WTC11 (cell line): ENCODE measurements at regions not wholly inside any gene's neighbourhood (a gene's known extent, or its start where the extent isn't known, plus 50 kb on each side); places are given as distances from the start of the nearest gene placed in this dataset.

Source experiments
- ATAC-seq: fragments of 200-7000 bp; cut with Tn5 transposase; 2 replicates; pipeline ENCODE4 v1.10.0; 2021; ENCODE audit warnings: mild to moderate bottlenecking, moderate library complexity
- CTCF ChIA-PET: fragments of 300-600 bp; sonication (Branson Sonifier 250); formaldehyde crosslinking; loops from one replicate; lab custom pipeline; 2021; ENCODE audit warnings: antibody characterized with exemption; lab: Charles Lee
- POLR2A ChIA-PET: fragments of 350-600 bp; sonication (Branson Sonifier 250); formaldehyde crosslinking; loops from one replicate; lab custom pipeline; 2021; ENCODE audit warnings: antibody characterized with exemption; lab: Charles Lee
- DNase-seq: peaks from one replicate; pipeline ENCODE4 v3.0.0; 2021; ENCODE audit warnings: low spot score
- H3K27ac Mint-ChIP-seq: 2 replicates; pipeline ENCODE4 v1.8.0; 2021; ENCODE audit warnings: mixed read lengths
- H3K27me3 Mint-ChIP-seq: 2 replicates; pipeline ENCODE4 v1.8.0; 2021; ENCODE audit warnings: low read depth, mild to moderate bottlenecking, moderate library complexity, mixed read lengths
- H3K36me3 Mint-ChIP-seq: 2 replicates; pipeline ENCODE4 v1.8.0; 2021; ENCODE audit warnings: mixed read lengths
- H3K4me1 Mint-ChIP-seq: 2 replicates; pipeline ENCODE4 v1.8.0; 2022; ENCODE audit warnings: mixed read lengths
- H3K4me3 Mint-ChIP-seq: 2 replicates; pipeline ENCODE4 v1.8.0; 2021; ENCODE audit warnings: mild to moderate bottlenecking, moderate library complexity, mixed read lengths
- H3K9me3 Mint-ChIP-seq: 2 replicates; pipeline ENCODE4 v1.8.0; 2021; ENCODE audit warnings: mixed read lengths
- AR ChIP-seq: fragments of 250-450 bp; sonication (Bioruptor Pico); IDR thresholded peaks from 2 replicates; pipeline ENCODE4 v1.9.0; 2021; ENCODE audit warnings: mild to moderate bottlenecking
- ATF1 ChIP-seq: sonication (generic); formaldehyde crosslinking; IDR thresholded peaks from 2 replicates; pipeline ENCODE4 v1.8.1; 2023; ENCODE audit warnings: mild to moderate bottlenecking, moderate library complexity, missing genetic modification reagents
- CBFB ChIP-seq: sonication (generic); formaldehyde crosslinking; IDR thresholded peaks from 2 replicates; pipeline ENCODE4 v1.8.1; 2022; ENCODE audit warnings: mild to moderate bottlenecking, low read depth, missing genetic modification reagents
- CREB1 ChIP-seq: sonication (generic); formaldehyde crosslinking; IDR thresholded peaks from 2 replicates; pipeline ENCODE4 v1.8.0; 2023; ENCODE audit warnings: mild to moderate bottlenecking, missing genetic modification reagents
- ETV6 ChIP-seq: sonication (generic); formaldehyde crosslinking; IDR thresholded peaks from 2 replicates; pipeline ENCODE4 v1.8.1; 2022; ENCODE audit warnings: mild to moderate bottlenecking, missing genetic modification reagents
- FOXJ3 ChIP-seq: sonication (generic); formaldehyde crosslinking; IDR thresholded peaks from 2 replicates; pipeline ENCODE4 v1.9.0; 2021; ENCODE audit warnings: missing genetic modification reagents, mild to moderate bottlenecking, borderline replicate concordance
- FOXK1 ChIP-seq: sonication (generic); formaldehyde crosslinking; IDR thresholded peaks from 2 replicates; pipeline ENCODE4 v1.8.0; 2022; ENCODE audit warnings: mild to moderate bottlenecking, moderate library complexity, missing genetic modification reagents
- JUN ChIP-seq: sonication (generic); formaldehyde crosslinking; IDR thresholded peaks from 2 replicates; pipeline ENCODE4 v1.8.0; 2023; ENCODE audit warnings: mild to moderate bottlenecking, missing genetic modification reagents
- MXD4 ChIP-seq: fragments of 250-450 bp; sonication (Bioruptor Pico); IDR thresholded peaks from 2 replicates; pipeline ENCODE4 v1.8.0; 2021; ENCODE audit warnings: mild to moderate bottlenecking, moderate library complexity, borderline replicate concordance
- NFE2L1 ChIP-seq: sonication (generic); formaldehyde crosslinking; IDR thresholded peaks from 2 replicates; pipeline ENCODE4 v1.8.1; 2023; ENCODE audit warnings: missing genetic modification reagents
- NR3C1 ChIP-seq: sonication (generic); formaldehyde crosslinking; conservative IDR thresholded peaks from 2 replicates; pipeline ENCODE4 v1.8.1; 2023; ENCODE audit warnings: low read depth, mild to moderate bottlenecking, missing genetic modification reagents
- TEAD1 ChIP-seq: sonication (generic); formaldehyde crosslinking; IDR thresholded peaks from 2 replicates; pipeline ENCODE4 v1.8.0; 2022; ENCODE audit warnings: mild to moderate bottlenecking, missing genetic modification reagents
- TP53 ChIP-seq: sonication (generic); formaldehyde crosslinking; IDR thresholded peaks from 2 replicates; pipeline ENCODE4 v1.8.1; 2023; ENCODE audit warnings: mild to moderate bottlenecking, missing genetic modification reagents
- ZMAT4 ChIP-seq: fragments of 250-450 bp; sonication (Bioruptor Pico); IDR thresholded peaks from 2 replicates; pipeline ENCODE4 v1.9.0; 2021; ENCODE audit warnings: mild to moderate bottlenecking
- ZNF416 ChIP-seq: fragments of 250-450 bp; sonication (Bioruptor Pico); IDR thresholded peaks from 2 replicates; pipeline ENCODE4 v1.9.0; 2021; ENCODE audit warnings: mild to moderate bottlenecking, inconsistent platforms
- ZNF425 ChIP-seq: fragments of 250-450 bp; sonication (Bioruptor Pico); conservative IDR thresholded peaks from 2 replicates; pipeline ENCODE4 v1.9.0; 2021; ENCODE audit warnings: mild to moderate bottlenecking
- TF ChIP-seq, protein P1 (sequence below): sonication (generic); formaldehyde crosslinking; IDR thresholded peaks from 2 replicates; pipeline ENCODE4 v1.8.0; 2023; ENCODE audit warnings: missing genetic modification reagents
- TF ChIP-seq, protein P2 (sequence below): sonication (generic); formaldehyde crosslinking; conservative IDR thresholded peaks from 2 replicates; pipeline ENCODE4 v1.8.1; 2022; ENCODE audit warnings: mild to moderate bottlenecking, missing genetic modification reagents
- TF ChIP-seq, protein P3 (sequence below): sonication (generic); formaldehyde crosslinking; IDR thresholded peaks from 2 replicates; pipeline ENCODE4 v1.8.1; 2022; ENCODE audit warnings: low read depth, missing genetic modification reagents, borderline replicate concordance

DNA sequence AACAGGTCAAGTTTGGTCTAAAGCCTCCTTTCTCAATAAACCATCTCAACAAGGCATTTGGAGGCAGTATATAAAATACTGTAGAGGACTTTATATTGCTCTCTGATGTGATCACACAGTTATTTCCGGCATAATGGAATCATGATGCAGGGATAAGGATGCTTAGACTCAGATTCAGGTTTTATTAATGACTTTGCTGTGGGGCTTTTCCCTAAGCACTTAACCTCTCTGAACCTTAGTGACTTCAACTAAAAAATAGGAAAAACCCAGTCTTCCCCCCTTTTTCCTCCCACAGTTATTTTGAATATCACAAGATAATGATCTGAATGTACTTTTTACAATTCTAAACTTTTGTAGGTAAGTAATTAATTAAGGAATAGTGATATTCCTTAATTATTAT lies 94.8 kb upstream of the TENM4 start:
- ChIA-PET CTCF (no interaction called here), POLR2A (no interaction called here)
- no peak for TF ChIP-seq JUN (CRISPR knock-in tag)
- TF ChIP-seq TEAD1 (CRISPR knock-in tag), result no peak
- no peak for TF ChIP-seq ATF1 (CRISPR knock-in tag)
- no peak for TF ChIP-seq FOXJ3
- no peak for TF ChIP-seq ZNF425 (CRISPR knock-in tag)
- peaks cover 5% of the 10 kb centered on the region for H3K27me3 Mint-ChIP-seq
- H3K4me1 Mint-ChIP-seq, result no peaks in the 10 kb centered on the region
- no peak for DNase-seq
- no peak overlapping the region for H3K27ac Mint-ChIP-seq
- no peaks in the 10 kb centered on the region for H3K36me3 Mint-ChIP-seq
- ATAC-seq, result no peak
- no peak overlapping the region for H3K4me3 Mint-ChIP-seq
- H3K9me3 Mint-ChIP-seq, result no peaks in the 10 kb centered on the region

DNA sequence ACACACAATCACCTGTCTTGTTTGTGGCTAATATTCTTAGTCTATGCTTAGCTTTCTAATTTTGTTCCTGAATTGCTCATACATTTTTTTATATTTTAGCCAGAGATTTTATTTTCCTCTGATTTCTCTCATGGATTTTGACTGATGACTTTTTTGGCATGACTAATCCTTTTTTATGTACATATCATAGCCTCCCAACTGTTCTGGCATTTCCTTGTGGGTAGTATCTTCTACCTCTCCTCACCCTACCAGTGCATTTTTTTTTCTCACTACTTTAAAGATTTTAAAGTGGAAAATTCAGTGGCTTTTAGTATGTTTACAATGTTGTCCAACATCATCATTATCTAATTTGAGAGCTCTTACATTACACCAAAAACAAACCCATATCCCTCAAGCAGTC lies 84.4 kb upstream of the TENM4 start:
- Mint-ChIP-seq H3K27me3 (no peaks in the 10 kb centered on the region), H3K9me3 (no peaks in the 10 kb centered on the region), H3K27ac (no peak overlapping the region)
- POLR2A ChIA-PET, result no interaction called here
- TF ChIP-seq ZMAT4 (CRISPR knock-in tag) (no peak), ZNF416 (CRISPR knock-in tag) (no peak), MXD4 (CRISPR knock-in tag) (no peak), CBFB (CRISPR knock-in tag) (no peak), CREB1 (no peak), TEAD1 (CRISPR knock-in tag) (no peak)
- TF ChIP-seq, protein P1, sequence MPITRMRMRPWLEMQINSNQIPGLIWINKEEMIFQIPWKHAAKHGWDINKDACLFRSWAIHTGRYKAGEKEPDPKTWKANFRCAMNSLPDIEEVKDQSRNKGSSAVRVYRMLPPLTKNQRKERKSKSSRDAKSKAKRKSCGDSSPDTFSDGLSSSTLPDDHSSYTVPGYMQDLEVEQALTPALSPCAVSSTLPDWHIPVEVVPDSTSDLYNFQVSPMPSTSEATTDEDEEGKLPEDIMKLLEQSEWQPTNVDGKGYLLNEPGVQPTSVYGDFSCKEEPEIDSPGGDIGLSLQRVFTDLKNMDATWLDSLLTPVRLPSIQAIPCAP (CRISPR knock-in tag), result no peak
- TF ChIP-seq, all 79 proteins: peak for 0
- peaks cover 4% of the 10 kb centered on the region; the same call in 1 of the 2 replicates for H3K4me1 Mint-ChIP-seq
- CTCF ChIA-PET, result no interaction called here
- H3K4me3 Mint-ChIP-seq, result no peak overlapping the region
- no peak for DNase-seq
- no peaks in the 10 kb centered on the region for H3K36me3 Mint-ChIP-seq
- ATAC-seq, result no peak

- peaks cover 6% of the 10 kb centered on the region; the same call in 1 of the 2 replicates for H3K4me1 Mint-ChIP-seq
- H3K27me3 Mint-ChIP-seq, result no peaks in the 10 kb centered on the region
- no peak overlapping the region for H3K4me3 Mint-ChIP-seq
- ChIA-PET CTCF (no interaction called here), POLR2A (no interaction called here)
- H3K9me3 Mint-ChIP-seq, result no peaks in the 10 kb centered on the region
- TF ChIP-seq, protein P2, sequence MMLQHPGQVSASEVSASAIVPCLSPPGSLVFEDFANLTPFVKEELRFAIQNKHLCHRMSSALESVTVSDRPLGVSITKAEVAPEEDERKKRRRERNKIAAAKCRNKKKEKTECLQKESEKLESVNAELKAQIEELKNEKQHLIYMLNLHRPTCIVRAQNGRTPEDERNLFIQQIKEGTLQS, result no peak
- no peak for ATAC-seq
- no peak for DNase-seq
- H3K36me3 Mint-ChIP-seq, result no peaks in the 10 kb centered on the region
- no peak overlapping the region for H3K27ac Mint-ChIP-seq
Measured at GRCh38 chr11:79522626-79523025, 81.8 kb upstream of the TENM4 start.

- ChIA-PET CTCF (no interaction called here), POLR2A (no interaction called here)
- no peaks in the 10 kb centered on the region for H3K36me3 Mint-ChIP-seq
- DNase-seq (no peak), ATAC-seq (peak; percentile 30; the same call in 1 of the 2 replicates)
- TF ChIP-seq FOXK1 (CRISPR knock-in tag), result no peak
- TF ChIP-seq NFE2L1 (CRISPR knock-in tag), result no peak
- TF ChIP-seq ETV6 (CRISPR knock-in tag), result no peak
- no peak for TF ChIP-seq AR
- no peak for TF ChIP-seq CBFB (CRISPR knock-in tag)
- TF ChIP-seq, protein P3, sequence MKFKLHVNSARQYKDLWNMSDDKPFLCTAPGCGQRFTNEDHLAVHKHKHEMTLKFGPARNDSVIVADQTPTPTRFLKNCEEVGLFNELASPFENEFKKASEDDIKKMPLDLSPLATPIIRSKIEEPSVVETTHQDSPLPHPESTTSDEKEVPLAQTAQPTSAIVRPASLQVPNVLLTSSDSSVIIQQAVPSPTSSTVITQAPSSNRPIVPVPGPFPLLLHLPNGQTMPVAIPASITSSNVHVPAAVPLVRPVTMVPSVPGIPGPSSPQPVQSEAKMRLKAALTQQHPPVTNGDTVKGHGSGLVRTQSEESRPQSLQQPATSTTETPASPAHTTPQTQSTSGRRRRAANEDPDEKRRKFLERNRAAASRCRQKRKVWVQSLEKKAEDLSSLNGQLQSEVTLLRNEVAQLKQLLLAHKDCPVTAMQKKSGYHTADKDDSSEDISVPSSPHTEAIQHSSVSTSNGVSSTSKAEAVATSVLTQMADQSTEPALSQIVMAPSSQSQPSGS, result no peak
- no peak for TF ChIP-seq TP53 (CRISPR knock-in tag)
- TF ChIP-seq NR3C1 (CRISPR knock-in tag), result no peak
- peaks cover 13% of the 10 kb centered on the region for H3K4me1 Mint-ChIP-seq
- peaks cover 4% of the 10 kb centered on the region for H3K9me3 Mint-ChIP-seq
- H3K27ac Mint-ChIP-seq, result no peak overlapping the region
- H3K27me3 Mint-ChIP-seq, result 0 out of 2 replicates have a peak, but pooled peaks cover 3% of the 10 kb centered on the region
- no peak overlapping the region for H3K4me3 Mint-ChIP-seq
Measured at GRCh38 chr11:79520086-79520485, 79.3 kb upstream of the TENM4 start.
